Sigmoid colon (tissue), 4 donors: ENCODE measurements at regions not wholly inside any gene's neighbourhood (a gene's known extent, or its start where the extent isn't known, plus 50 kb on each side); places are given as distances from the start of the nearest gene placed in this dataset.

Experiments
- POLR2A ChIP-seq, 2 donors: fragments of 450-650 bp; IDR thresholded peaks; one replicate each; pipeline ENCODE4 v1.6.1; 2016; ENCODE audit warnings: antibody characterized with exemption in 2 of 2, mild to moderate bottlenecking in 2 of 2, moderate library complexity in 2 of 2
- POLR2AphosphoS5 ChIP-seq, 4 donors: sonication (generic); formaldehyde crosslinking; IDR thresholded peaks; one replicate each; pipeline ENCODE4 v1.6.1; 2017; ENCODE audit warnings: antibody characterized with exemption in 4 of 4
- TF ChIP-seq, protein P1 (sequence below), 4 experiments: fragments of 450-650 bp in 3 of 4; fragments of 200-600 bp in 1 of 4; IDR thresholded peaks; one replicate each; pipeline ENCODE4 v1.5.1; 2016 to 2019; ENCODE audit warnings: antibody characterized with exemption in 4 of 4, mild to moderate bottlenecking in 3 of 4, moderate library complexity in 2 of 4

DNA sequence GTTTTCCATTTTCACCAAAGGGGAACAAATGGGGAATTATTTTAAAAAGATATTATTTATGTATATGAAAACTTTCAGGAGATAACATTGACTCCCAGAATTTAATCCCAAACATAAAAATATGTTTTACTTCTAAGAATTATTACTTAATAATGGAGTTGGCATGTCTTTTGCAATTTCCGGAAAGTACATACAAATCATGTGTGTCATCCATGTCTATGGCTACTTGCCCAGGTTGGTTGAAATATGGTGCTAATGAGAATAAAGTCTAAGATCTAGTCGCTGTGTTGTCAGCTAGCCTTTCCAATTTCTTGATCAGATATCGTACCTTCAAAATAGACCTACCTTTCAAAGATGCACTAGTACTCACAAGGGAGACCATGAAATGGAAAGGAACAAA, 1003.2 kb upstream of the PCDH20 start:
- TF ChIP-seq, protein P1, sequence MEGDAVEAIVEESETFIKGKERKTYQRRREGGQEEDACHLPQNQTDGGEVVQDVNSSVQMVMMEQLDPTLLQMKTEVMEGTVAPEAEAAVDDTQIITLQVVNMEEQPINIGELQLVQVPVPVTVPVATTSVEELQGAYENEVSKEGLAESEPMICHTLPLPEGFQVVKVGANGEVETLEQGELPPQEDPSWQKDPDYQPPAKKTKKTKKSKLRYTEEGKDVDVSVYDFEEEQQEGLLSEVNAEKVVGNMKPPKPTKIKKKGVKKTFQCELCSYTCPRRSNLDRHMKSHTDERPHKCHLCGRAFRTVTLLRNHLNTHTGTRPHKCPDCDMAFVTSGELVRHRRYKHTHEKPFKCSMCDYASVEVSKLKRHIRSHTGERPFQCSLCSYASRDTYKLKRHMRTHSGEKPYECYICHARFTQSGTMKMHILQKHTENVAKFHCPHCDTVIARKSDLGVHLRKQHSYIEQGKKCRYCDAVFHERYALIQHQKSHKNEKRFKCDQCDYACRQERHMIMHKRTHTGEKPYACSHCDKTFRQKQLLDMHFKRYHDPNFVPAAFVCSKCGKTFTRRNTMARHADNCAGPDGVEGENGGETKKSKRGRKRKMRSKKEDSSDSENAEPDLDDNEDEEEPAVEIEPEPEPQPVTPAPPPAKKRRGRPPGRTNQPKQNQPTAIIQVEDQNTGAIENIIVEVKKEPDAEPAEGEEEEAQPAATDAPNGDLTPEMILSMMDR (IDR thresholded peaks at IDR 0.05): no peak
- TF ChIP-seq POLR2AphosphoS5 (IDR thresholded peaks at IDR 0.05) (no peak), POLR2A (IDR thresholded peaks at IDR 0.05) (no peak)
